Activated CD4-positive, alpha-beta T cell treated with anti-CD3 and anti-CD28 coated beads, Interleukin-2, Interleukin-6, amounts not matched to agents 100 ng/mL and 50 ng/mL, durations not matched to agents 16 hours and 8 hours (primary cell): ENCODE measurements at regions not wholly inside any gene's neighbourhood (a gene's known extent, or its start where the extent isn't known, plus 50 kb on each side); places are given as distances from the start of the nearest gene placed in this dataset.
"Not testable (repeated sequence)": the region's sequence is repeated elsewhere in the genome, so short reads cannot be mapped to it uniquely, and the experiment has no call there.

ENCODE experiments used
- DNase-seq: peaks from one replicate; pipeline ENCODE4 v3.0.0-alpha.2; 2020

DNA sequence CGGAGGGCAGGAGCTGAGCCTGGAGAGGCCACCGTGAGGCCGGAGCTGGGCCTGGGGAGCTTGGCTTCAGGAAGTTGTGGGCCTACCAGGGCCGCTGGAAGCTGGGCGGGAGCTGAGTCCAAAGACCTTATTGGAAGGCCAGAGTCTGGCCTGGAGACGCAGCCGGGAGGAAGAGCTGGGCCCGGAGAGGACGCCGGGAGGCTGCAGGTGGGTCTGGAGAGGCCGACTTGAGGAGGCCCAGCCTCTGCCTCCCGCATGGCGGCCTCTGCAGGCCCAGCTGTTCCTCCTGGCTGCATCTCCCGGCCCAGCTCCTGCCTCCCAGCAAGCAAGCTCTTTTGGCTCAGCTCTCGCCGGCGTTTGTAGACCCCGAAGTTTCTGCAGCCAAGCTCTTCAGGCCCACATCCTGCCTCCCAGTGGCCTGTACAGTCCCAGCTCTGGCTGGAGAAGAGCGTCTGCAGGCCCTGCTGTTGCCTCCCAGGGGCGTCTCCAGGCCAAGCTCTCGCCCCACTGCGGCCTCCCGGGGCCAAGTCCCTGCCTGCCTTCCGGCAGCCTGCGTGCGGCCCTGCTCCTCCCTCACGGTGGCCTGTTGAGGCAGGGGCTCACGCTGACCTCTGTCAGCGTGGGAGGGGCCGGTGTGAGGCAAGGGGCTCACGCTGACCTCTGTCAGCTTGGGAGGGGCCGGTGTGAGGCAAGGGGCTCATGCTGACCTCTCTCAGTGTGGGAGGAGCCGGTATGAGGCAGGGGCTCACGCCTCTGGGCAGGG lies 70.4 kb upstream of the COBL start:
- not testable (repeated sequence) for DNase-seq

DNA sequence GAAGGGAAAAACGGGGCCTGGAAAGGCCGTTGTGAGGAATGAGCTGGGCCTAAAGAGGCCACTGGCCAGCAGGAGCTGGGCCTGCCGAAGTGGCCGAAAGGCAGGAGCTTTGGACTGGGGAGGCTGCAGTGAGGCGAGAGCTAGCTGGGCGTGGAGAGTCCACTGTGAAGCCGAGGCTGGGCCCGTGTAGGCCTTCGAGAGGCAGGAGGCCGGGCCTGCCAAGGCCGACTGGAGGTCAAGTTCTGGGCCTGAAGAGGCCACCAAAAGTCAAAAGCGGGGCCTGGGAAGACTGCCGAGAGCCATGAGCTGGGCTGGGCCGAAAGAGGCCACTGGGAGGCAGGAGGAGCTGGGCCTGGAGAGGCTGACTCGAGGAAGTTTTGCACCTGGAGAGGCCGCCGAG lies 69.6 kb upstream of the COBL start:
- not testable (repeated sequence) for DNase-seq

DNA sequence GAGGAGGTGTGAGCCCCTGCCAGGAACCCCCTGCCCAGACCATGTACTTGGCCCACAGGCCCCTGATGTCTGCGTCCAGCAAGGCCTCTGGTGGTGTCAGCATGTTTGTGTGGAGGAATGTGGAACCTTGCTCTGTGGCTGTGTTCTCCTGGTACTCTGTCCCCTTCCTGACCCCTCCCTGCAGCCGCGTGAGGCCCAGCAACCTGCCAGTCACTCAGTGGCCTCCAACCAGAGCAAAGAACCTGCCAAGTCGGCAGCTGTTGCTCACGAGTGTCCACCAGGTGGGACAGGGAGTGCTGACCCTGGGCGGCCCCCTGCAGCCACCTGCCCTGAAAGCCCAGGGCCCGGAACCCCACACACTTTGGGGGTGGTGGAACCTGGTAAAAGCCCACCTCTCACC lies 65.6 kb upstream of the COBL start:
- DNase-seq, result not testable (repeated sequence)

DNA sequence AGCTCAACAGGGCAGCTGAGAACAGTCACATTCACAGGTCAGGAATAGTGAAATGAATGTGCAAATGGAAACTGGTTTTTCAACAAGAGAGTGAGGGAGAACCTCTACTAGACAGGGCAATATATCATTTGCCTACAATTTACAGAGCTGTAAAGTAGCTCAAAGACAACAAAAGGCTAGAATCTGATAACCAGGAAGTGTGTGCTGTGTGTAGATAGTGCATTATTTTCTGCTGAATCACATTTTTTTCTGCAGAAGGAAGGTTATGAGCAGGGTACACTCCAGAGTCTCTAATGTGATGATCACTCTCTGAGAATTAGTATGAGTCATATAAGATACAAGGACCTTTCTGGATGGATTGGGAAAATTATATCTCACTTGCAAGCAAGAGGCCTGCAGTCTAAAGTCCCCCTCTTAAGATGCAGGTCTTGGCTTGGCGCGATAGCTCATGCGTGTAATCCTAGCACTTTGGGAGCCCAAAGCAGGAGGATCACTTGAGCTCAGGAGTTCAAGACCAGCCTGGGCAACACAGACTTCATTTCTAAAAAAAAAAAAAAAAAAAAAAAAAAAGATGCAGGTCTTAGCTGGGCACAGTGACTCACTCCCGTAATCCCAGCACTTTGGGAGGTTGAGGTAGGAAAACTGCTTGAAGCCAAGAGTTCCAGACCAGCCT lies 59.9 kb upstream of the COBL start:
- DNase-seq, result no peak

DNA sequence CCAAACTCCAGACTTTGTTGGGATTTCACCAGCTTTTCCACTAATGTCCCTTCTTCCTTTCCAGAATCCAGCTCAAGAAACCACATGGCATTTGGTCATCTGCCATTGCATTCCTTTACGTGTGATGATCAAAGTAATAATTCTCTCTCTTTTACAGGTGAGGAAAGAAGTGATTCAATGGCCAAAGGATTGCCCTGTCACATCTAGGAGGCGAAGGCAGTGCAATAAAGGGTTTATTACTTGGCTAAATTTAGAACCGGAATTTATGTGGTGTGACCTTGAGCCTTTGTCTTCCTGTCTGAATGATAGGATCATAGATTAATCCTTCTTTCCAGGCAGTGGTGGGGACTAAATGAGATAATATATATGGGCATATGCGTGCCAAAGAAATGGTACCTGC lies 58.3 kb upstream of the COBL start:
- DNase-seq, result no peak

DNA sequence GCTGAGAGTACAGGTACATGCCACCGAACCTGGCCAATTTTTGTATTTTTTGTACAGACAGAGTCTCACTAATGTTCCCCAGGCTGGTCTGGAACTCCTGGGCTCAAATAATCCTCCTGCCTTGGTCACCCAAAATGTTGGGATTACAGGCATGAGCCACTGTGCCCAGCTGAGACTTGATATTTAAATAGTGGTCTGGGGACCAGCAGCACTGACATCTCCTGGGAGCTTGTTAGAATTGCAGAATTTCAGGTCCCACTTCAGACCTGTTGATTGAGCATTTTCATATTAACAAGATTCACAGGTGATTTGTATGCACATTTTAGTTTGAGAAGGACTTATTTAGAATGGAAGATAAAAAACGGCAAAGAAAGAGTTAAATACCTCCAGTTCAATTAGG lies 57.0 kb upstream of the COBL start:
- DNase-seq, result not testable (repeated sequence)

DNA sequence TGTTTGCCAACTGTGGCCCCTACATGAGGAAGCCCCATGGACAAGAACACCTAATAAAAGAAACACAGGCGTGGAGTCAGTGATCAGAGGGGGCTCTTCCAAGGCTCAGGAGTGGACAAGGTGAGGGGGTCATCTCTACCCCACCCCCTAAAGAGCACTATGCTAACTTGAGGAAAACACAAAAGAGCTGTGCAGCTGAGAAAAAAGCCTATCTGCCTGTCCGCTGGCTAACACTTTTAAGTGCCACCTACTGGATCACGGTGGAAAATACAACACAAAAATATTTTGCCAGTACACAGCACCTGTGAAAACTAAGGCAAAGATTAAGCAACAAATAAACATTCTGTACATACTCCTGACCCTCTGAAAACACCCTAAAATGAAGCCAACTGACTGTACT lies 53.1 kb upstream of the COBL start:
- peak; percentile 17 for DNase-seq

DNA sequence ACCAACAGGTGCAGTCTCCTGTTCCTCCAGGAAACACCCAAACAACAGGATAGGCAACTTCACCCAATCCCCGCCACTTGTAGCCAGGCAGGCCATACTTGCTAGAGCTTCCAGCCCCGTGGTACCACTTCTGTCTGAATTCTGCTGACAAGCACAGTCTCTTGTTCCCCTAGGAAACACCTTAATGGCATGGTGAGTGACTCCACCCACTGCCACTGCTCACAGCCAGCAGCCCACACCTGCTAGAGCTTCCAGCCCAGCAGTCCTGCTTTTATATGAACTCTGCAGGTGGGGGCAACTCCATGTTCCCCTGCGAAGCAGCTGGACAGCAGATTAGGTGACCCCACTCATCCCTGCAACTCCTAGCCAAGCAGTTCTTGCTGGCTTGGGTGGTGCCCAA lies 52.6 kb upstream of the COBL start:
- not testable (repeated sequence) for DNase-seq

DNA sequence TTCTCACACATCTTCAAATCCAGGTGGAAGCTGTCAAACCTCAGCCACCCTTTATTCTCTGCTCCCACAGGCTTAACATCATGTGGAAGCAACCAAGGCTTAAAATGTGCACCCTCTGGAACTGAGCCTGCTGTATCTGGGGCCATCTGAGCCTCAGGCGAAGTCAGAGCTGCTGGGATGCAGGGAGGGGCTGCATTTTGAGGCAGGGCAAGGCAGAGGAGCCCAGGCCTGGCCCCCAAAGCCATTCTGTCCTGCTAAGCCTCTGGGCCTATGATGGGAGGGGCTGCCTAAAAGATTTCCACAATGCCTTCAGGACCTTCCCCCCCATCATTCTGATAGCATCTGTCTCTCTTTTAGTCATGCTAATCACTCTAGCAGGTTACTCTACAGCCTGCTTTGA lies 51.7 kb upstream of the COBL start:
- no peak for DNase-seq

DNA sequence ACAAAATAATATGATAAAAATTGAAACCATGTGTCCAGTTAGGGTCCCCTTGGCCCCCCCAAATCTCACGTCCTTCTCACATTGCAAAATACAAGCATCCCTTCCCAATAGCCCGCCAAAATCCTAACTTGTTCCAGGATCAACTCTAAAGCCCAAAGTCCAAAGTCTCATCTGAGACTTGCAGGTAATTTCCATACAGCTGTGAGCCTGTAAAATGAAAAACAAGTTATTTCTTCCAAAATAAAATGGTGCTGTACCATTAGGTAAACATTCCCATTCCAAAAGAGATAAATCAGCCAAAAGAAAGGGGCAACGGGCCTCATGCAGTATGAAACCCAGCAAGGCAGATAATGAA lies 51.0 kb upstream of the COBL start:
- DNase-seq, result no peak

DNA sequence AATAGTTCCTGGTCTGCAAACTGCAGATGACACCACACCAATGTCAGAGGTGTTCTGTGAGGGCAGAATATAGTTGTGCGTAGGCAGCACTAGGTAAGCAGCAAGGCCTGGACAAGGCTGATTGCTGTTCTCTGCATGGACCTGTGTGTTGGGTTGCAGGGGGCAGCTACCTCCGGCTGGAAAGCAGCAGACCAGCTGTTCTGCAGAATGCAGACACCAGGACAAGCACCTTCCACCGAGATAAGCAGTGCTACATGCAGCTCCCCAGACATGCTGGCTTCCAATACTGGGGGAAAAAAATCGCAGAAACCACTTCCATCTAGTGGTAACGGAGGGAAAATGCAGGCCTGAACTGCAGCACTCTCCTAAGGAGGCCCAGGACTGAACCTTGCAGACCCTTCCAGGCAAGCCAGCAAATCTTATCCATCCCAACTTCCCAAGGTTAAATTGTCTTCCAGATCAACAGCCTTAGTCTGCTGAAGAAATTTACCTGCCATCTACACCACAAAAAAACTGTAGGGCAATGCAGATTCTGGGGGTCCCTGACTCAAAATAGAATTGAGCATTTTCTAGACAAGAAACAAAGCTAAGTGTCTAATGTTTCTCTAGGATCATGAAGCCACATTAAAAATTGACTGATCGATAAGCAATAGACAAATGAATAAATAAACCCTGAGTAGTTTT lies 50.5 kb upstream of the COBL start:
- peak; percentile 37 for DNase-seq
